Neural progenitor cell (in vitro differentiated cells): ENCODE measurements at regions not wholly inside any gene's neighbourhood (a gene's known extent, or its start where the extent isn't known, plus 50 kb on each side); places are given as distances from the start of the nearest gene placed in this dataset.

Experiments
- CTCF ChIP-seq: fragments of 200-600 bp; sonication (generic); IDR thresholded peaks from 2 replicates; pipeline ENCODE4 v1.5.1; 2017; ENCODE audit warnings: antibody characterized with exemption, mild to moderate bottlenecking
- EZH2 ChIP-seq: fragments of 200-600 bp; sonication (generic); IDR thresholded peaks from 2 replicates; pipeline ENCODE4 v1.6.1; 2017; ENCODE audit warnings: antibody characterized with exemption, mild to moderate bottlenecking, moderate library complexity
- EZH2phosphoT487 ChIP-seq: fragments of 200-600 bp; sonication (generic); IDR thresholded peaks from 2 replicates; pipeline ENCODE4 v1.6.1; 2017; ENCODE audit warnings: antibody characterized with exemption

GRCh38 chr5:15079566-15079965, 208.0 kb upstream of the ANKH start:
- TF ChIP-seq CTCF (no peak), EZH2 (no peak), EZH2phosphoT487 (no peak)
